LNCAP (cell line): ENCODE measurements at regions not wholly inside any gene's neighbourhood (a gene's known extent, or its start where the extent isn't known, plus 50 kb on each side); places are given as distances from the start of the nearest gene placed in this dataset.

Experiments used
- TF ChIP-seq, protein P1 (sequence below): fragments of 450-650 bp; IDR thresholded peaks from 2 replicates; pipeline ENCODE4 v1.5.1; 2017; ENCODE audit warnings: mild to moderate bottlenecking

- TF ChIP-seq, protein P1, sequence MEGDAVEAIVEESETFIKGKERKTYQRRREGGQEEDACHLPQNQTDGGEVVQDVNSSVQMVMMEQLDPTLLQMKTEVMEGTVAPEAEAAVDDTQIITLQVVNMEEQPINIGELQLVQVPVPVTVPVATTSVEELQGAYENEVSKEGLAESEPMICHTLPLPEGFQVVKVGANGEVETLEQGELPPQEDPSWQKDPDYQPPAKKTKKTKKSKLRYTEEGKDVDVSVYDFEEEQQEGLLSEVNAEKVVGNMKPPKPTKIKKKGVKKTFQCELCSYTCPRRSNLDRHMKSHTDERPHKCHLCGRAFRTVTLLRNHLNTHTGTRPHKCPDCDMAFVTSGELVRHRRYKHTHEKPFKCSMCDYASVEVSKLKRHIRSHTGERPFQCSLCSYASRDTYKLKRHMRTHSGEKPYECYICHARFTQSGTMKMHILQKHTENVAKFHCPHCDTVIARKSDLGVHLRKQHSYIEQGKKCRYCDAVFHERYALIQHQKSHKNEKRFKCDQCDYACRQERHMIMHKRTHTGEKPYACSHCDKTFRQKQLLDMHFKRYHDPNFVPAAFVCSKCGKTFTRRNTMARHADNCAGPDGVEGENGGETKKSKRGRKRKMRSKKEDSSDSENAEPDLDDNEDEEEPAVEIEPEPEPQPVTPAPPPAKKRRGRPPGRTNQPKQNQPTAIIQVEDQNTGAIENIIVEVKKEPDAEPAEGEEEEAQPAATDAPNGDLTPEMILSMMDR: no peak
These were observed 255.6 kb downstream of the TBL1XR1 start for GRCh38 chr3:176941689-176942088.

DNA sequence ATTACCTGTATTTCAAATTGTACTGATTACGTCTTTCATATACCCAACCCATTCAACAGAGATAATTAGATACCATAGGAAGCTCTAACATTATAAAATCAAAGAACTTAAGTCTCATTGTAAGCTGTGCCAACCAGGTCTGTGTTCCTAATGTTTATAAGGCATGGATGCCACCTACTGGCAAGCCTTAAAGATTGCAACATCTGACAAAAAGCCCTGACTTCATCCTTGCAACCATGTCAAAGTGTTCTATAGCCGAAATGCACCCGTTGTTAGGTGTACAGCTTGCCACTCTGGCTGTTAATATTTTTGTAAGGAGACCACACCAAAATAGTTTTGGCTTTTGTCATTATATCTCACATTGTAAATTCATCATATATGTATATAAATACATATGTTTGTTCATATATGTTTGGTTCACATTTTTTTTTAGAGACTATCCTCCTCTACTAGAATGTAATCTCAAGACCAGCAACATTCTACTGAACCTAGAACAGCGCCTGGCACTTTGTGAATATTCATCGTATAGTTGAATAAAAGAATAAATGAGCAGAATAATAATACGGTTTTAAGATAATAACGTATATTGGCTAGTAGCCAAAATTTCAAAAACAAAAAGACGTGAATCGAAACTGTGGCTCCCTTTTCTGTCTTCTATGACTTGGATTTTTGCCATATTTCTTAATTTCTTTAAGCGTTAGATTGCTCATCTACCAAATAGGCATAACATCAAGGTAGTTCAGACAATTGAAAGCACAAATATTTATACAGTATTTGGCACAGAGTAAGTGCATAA, 258.1 kb downstream of the TBL1XR1 start:
- TF ChIP-seq, protein P1: peak; percentile 79

- TF ChIP-seq, protein P1: no peak
These were observed 259.3 kb downstream of the TBL1XR1 start for GRCh38 chr3:176937994-176938393.

DNA sequence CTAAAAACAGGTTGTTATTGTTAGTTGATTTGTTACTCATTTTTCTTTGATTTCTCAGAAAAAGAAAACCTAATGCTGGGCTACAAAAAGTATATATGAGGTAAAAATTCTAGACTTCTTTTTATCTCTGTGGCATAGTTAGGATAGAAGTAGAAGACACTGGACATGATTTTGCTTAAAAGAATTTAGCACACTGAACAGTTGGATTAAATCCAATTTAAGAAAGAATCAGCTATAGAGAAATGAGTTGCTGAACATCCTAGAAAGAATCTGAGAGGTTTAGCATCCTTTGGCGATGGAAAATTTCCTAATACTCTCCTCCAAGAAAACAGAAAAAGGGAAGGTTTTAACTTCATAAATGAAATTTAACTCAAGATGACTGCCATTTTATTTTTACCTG, 259.7 kb downstream of the TBL1XR1 start:
- TF ChIP-seq, protein P1: no peak

DNA sequence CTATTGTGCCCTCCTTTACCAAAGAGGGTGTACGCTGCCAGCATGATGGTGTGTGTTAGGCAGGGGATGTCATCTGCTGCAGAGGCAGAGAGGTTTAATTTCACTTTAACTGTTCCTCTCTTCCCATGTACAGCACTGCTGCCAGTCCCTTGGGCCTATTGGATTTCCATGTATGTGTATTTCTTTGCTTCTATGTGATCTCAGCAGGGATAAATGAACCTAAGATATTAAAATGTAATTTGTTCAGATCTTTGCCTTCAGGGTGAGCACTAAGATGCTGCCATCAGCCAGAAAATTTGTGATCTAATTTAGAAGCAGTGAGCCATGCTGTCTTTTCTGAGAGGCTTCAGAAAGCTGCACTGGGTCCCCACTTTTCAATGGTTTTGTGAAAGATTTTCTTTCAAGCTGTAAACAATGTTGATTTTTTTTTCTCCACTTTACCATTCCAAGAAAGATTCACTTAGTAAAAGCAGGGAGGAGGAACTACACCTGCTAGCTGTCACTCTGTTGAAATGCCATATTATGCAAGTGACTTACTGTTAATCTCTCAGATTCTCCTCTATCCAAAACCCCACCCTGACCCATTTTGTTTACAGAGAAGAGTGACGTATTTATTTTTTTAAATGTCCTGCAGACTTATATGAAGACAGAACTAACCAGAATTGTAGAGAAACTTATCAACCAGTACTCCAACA, 261.9 kb downstream of the TBL1XR1 start:
- TF ChIP-seq, protein P1: no peak

DNA sequence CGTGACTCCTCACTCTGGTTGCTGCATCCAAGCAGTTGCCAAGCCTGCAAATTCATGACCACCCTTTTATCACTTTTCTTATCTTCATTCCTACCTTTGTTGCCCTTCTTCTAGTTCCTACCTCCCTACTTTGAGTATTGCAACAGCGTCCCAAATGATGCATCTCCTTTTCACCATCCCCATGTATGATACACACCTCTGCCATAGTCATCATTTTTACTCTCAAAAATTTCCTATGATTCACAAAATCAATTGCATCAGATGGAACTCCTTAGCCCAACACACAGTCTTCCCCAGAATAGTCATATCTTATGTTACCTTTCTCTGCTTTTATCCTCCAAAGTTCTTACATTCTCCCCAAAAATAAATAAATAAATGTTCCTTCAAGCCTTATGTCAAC, 262.6 kb downstream of the TBL1XR1 start:
- TF ChIP-seq, protein P1: no peak

DNA sequence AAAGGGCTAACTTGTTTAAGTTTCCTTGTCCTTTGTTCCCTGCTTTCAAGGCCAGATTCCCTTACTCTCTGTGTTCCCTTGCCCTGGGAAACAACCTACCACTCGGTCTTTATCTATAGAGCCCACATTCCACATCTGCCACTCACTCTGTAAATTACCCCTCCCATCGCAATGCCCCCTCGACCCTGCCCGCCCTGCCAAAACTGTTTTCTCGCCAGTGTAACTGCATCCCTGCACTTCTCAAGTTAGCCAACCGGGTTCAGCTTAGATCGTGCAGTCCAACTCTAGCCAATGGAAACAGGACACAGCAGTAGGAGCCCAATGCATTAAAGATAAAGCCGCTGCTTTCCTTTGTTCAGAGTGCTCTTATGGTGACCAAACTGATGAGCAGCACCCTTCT, 263.6 kb downstream of the TBL1XR1 start:
- TF ChIP-seq, protein P1: no peak
